Retina (tissue), 1 donor: ENCODE measurements at regions not wholly inside any gene's neighbourhood (a gene's known extent, or its start where the extent isn't known, plus 50 kb on each side); places are given as distances from the start of the nearest gene placed in this dataset.

Source experiments
- DNase-seq: peaks from one replicate; pipeline ENCODE4 v3.0.0-alpha.2; 2016

GRCh38 chr21:17976691-17977090 lies 157.5 kb upstream of the C21orf91 start:
- no peak for DNase-seq

GRCh38 chr21:17976139-17976538 lies 157.0 kb upstream of the C21orf91 start:
- DNase-seq, result no peak

GRCh38 chr21:17967319-17967718 lies 148.2 kb upstream of the C21orf91 start:
- no peak for DNase-seq

- no peak for DNase-seq
These were observed 145.6 kb upstream of the C21orf91 start for GRCh38 chr21:17964716-17965115.

GRCh38 chr21:17964199-17964598 lies 145.0 kb upstream of the C21orf91 start:
- DNase-seq, result no peak

GRCh38 chr21:17950591-17950990 lies 131.4 kb upstream of the C21orf91 start:
- no peak for DNase-seq

- DNase-seq, result no peak
These were observed 130.3 kb upstream of the C21orf91 start for GRCh38 chr21:17949421-17949820.

GRCh38 chr21:17947531-17947930 lies 128.4 kb upstream of the C21orf91 start:
- DNase-seq, result no peak

- DNase-seq, result no peak
These were observed 111.9 kb upstream of the C21orf91 start for GRCh38 chr21:17931080-17931479.

GRCh38 chr21:17930093-17930492 lies 110.9 kb upstream of the C21orf91 start:
- DNase-seq, result no peak

- no peak for DNase-seq
These were observed 110.4 kb upstream of the C21orf91 start for GRCh38 chr21:17929510-17929909.

- no peak for DNase-seq
These were observed 106.7 kb upstream of the C21orf91 start for GRCh38 chr21:17925899-17926298.

- DNase-seq, result peak; percentile 53
These were observed 105.9 kb upstream of the C21orf91 start for GRCh38 chr21:17925000-17925610.

GRCh38 chr21:17921579-17922530 lies 102.7 kb upstream of the C21orf91 start:
- no peak for DNase-seq

GRCh38 chr21:17915976-17916375 lies 96.8 kb upstream of the C21orf91 start:
- no peak for DNase-seq

GRCh38 chr21:17911628-17912027 lies 92.5 kb upstream of the C21orf91 start:
- no peak for DNase-seq

GRCh38 chr21:17903929-17904639 lies 84.9 kb upstream of the C21orf91 start:
- DNase-seq, result no peak

GRCh38 chr21:17903029-17903806 lies 84.1 kb upstream of the C21orf91 start:
- no peak for DNase-seq

- no peak for DNase-seq
These were observed 82.4 kb upstream of the C21orf91 start for GRCh38 chr21:17901458-17902079.

- no peak for DNase-seq
These were observed 81.8 kb upstream of the C21orf91 start for GRCh38 chr21:17900990-17901385.

- no peak for DNase-seq
These were observed 81.3 kb upstream of the C21orf91 start for GRCh38 chr21:17900281-17900989.

GRCh38 chr21:17889171-17889570 lies 70.0 kb upstream of the C21orf91 start:
- no peak for DNase-seq
